Esophagus squamous epithelium (tissue), 4 donors: ENCODE measurements at regions not wholly inside any gene's neighbourhood (a gene's known extent, or its start where the extent isn't known, plus 50 kb on each side); places are given as distances from the start of the nearest gene placed in this dataset.

Experiments
- CTCF ChIP-seq, 6 experiments: fragments of 450-650 bp in 4 of 6; fragments of 200-600 bp in 2 of 6; sonication (generic) in 2 of 6; IDR thresholded peaks; one replicate each; pipeline ENCODE4 v1.5.1; 2016 to 2019; ENCODE audit warnings: antibody characterized with exemption in 6 of 6, mild to moderate bottlenecking in 4 of 6, moderate library complexity in 4 of 6
- POLR2A ChIP-seq, 4 donors: fragments of 450-650 bp; IDR thresholded peaks; one replicate each; pipeline ENCODE4 v1.6.1; 2017; ENCODE audit warnings: antibody characterized with exemption in 4 of 4, mild to moderate bottlenecking in 4 of 4, moderate library complexity in 3 of 4

- no peak for TF ChIP-seq CTCF (IDR thresholded peaks at IDR 0.05)
- TF ChIP-seq POLR2A (IDR thresholded peaks at IDR 0.05), result no peak
Measured at GRCh38 chr9:115599898-115600297, 481.9 kb upstream of the TNC start.
